ENCODE measurements at regions not wholly inside any gene's neighbourhood (a gene's known extent, or its start where the extent isn't known, plus 50 kb on each side); places are given as distances from the start of the nearest gene placed in this dataset.

- TF ChIP-seq EZH2 (optimal IDR thresholded peaks at IDR 0.05; ENCODE audit: low read depth, low read length) (no peak), CTCF (IDR thresholded peaks at IDR 0.05; ENCODE audit: low read length) (no peak)
Measured at GRCh38 chr1:37410105-37410504, 64.3 kb upstream of the ZC3H12A start.

Data from MM.1S (cell line).